GM21717 (cell line): ENCODE measurements at regions not wholly inside any gene's neighbourhood (a gene's known extent, or its start where the extent isn't known, plus 50 kb on each side); places are given as distances from the start of the nearest gene placed in this dataset.
"Not testable (repeated sequence)": the region's sequence is repeated elsewhere in the genome, so short reads cannot be mapped to it uniquely, and the experiment has no call there.

Experiments used
- ATAC-seq: cut with Tn5 transposase; IDR thresholded peaks from one replicate; pipeline ENCODE4 v1.9.1; 2021; ENCODE audit warnings: mild to moderate bottlenecking, moderate library complexity; ENCODE audit not compliant: unreplicated experiment

- ATAC-seq: no peak
Measured at GRCh38 chr2:228956701-228957474, 314.2 kb downstream of the PID1 start.

- no peak for ATAC-seq
Measured at GRCh38 chr2:228949831-228950230, 321.3 kb downstream of the PID1 start.

DNA sequence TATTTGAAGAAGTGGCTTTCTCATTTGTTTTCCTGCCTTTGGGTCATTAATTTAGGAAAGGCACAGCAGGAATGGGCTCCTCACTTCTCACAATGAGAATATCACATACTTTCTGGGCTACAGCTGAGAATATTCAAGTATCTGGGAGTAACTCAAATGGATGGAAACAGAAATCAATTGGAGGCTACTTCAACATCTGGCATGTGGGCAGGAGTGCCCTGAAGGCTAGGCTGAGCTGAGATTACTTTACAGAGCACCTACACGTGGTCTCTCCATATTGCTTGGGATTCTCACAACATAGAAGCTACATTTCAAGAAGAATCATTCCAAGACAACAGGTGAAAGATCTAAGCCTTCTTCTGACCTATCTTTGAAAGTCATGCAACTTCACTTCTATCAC, 325.4 kb downstream of the PID1 start:
- no peak for ATAC-seq

GRCh38 chr2:228942856-228943255, 328.2 kb downstream of the PID1 start:
- ATAC-seq: no peak

GRCh38 chr2:228938629-228939028, 332.5 kb downstream of the PID1 start:
- ATAC-seq: no peak

DNA sequence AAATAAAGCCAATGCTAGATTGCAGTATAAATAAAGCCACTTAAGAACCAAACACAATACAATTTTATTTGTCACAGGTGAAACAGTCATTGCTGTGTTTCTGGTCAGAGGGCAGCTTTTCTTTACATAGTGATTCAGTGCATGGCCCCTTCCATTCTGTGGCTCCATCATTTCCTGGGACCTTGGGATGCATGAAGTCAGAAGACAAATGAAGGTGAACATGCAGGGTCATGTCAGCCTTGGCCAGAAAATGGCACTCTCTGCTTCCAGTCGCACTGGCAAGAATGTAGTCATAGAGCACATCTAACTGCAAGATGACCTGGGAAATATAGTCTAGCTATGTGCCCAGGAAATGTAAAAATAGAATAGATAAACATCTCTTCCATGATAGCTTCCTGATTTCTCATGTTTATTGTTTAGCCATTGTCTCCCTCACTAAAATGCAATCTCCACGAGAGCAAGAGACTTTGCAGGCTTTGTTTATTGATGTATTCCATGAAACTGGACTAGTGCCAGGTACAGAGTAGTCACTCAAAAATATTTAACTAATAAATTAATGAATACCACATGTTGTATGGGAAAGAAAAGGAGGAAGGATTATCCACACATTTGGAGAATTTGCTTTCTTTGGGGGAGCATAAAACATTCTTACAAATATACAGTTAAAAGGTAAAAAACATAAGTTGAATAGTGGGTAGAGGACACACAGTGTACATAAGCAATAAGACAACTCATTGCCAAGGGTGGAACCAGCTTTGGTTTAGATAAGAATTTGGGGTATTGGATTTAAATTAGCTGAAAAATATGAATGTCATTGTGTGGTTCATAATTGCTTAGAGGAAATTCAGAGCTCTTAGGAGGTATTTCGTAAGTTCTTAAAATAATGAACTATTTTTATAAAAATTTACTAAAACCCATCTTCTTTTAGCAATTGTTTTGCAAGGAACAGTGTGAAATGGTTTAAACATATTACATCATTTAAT, 343.8 kb downstream of the PID1 start:
- ATAC-seq: no peak

DNA sequence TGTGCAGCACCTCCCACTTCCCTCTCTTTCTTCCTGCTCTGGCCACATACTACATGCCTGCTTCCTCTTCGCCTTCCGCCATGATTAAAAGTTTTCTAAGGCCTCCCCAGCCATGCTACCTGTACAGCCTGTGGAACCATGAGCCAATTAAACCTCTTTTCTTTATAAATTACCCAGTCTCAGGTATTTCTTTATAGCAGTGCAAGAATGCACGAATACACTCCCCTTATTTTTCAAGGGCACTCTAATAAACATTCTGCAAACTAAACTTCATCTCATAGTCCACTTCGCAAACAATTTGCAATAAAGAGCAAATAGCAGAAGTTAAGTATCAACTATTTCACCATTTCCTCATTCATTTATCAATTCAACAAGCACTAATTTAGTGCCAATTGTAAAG, 351.3 kb downstream of the PID1 start:
- no peak for ATAC-seq

GRCh38 chr2:228917220-228917619, 353.9 kb downstream of the PID1 start:
- ATAC-seq: no peak

DNA sequence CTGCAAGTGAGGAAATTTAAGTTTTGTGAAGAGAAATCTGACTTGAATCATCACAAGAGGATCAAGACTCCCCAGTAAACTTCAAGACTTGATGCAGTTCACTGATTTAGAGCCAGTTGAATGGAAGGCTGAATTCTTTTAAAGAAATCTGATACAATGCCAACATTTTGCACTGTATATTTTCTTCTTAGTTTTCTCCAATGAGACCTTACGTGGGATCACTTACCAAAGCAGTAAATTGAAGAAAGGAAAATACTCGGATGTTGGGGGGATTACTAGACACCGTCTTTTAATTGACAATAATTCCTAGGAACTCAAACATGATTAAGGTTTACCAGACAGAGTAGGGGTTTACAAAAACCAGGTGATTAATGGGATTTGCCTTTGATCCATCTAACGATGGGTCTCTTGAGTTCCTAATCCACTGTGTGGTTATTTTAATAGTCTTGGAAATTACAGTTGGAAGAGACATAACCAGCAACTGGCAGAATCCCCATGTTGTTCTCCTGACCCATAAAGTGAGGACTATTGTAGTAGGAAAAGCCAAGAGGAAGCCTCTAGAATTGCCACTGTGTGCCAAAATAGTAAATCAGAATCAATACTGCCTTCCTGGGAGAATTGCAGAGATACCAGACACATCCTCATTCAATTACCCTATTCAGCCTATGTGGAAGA, 354.5 kb downstream of the PID1 start:
- no peak for ATAC-seq

DNA sequence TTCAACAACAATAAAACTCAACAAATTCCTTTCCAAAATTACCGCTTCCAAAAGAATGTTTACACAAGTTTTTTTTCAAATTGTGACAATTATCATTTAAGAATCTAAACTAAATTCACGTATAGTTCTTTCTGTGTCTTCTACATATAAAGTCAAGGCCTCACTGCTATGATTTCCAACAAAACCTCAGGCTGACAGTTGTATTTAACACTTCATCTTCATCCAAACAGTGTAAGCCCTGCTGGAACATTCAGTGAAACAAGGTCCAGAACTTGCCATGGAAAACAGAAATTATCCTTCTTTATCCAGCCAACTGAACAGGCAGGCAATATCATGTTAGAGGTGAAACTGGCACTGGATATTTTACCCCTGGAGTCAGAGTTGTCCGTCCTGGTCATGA, 357.9 kb downstream of the PID1 start:
- ATAC-seq: no peak

GRCh38 chr2:228910872-228911271, 360.2 kb downstream of the PID1 start:
- not testable (repeated sequence) for ATAC-seq

- ATAC-seq: no peak
Measured at GRCh38 chr2:228902176-228902575, 368.9 kb downstream of the PID1 start.

GRCh38 chr2:228901531-228901930, 369.6 kb downstream of the PID1 start:
- ATAC-seq: no peak

DNA sequence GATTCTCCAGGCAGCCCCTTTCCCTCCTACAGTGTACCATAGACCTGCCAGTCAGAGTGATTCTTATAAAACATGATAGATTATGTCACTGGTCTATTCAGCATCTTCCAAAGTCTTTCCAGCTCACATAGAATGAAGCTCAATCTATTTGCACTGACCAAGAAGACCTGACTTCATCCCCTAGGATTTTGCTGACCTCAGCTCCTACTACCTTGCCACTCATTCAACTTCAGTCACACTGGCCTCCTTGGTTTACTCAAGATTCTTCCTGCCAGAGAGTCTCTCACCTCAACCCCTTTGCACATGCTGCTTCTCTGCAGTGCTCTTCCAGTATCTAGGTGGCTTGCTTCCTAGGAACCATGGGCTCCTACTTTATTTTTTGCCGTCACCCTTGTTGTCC, 392.9 kb downstream of the PID1 start:
- no peak for ATAC-seq

- ATAC-seq: no peak
Measured at GRCh38 chr2:228876276-228876675, 394.8 kb downstream of the PID1 start.

- ATAC-seq: no peak
Measured at GRCh38 chr2:228875152-228875900, 395.8 kb downstream of the PID1 start.

GRCh38 chr2:228871012-228871411, 400.1 kb downstream of the PID1 start:
- ATAC-seq: no peak

DNA sequence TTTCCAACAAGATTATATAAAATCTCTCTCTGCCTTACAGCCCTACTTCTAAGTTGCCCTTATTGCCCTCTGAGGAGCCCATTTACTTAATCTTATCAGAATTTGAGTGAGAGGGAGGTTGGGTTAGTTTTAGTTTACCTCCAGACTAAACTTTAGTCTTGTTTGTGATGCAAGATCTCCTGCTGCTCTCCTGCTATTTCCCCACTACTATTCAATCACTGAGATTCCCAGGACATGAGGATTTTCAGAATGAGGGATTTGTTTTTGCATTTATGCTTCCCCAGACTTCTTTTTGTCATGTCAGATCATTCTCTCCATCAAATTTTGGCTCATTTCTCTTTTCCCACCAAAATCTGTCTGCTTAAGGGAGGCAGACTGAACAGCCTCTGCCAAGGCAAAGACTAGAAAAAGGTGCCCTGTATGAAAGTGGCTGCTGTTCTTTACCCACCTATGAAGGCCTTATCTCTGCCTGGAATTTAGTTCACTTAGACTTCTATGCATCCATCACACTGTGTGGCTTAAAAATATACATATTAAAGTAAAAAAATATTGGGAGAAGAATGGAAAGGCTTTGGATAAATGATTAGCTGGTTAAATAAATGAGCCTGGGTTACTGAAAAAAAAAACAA, 401.3 kb downstream of the PID1 start:
- no peak for ATAC-seq

DNA sequence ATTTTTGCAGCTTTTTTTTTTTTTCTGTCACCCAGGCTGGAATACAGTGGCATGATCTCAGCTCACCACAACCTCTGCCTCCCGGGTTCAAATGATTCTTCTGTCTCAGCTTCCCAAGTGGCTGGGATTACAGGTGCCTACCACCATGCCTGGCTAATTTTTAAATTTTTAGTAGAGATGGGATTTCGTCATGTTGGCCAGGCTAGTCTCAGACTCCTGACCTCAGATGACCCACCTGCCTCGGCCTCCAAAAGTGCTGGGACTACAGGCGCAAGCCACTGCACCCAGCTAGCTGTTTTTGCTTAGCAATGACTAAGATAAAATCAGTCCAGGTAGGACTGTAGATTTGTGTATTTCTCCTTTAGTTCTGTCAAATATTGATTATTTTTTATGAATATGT, 403.7 kb downstream of the PID1 start:
- ATAC-seq: no peak

GRCh38 chr2:228866781-228867180, 404.3 kb downstream of the PID1 start:
- no peak for ATAC-seq
